SJCRH30 (cell line): ENCODE measurements at regions not wholly inside any gene's neighbourhood (a gene's known extent, or its start where the extent isn't known, plus 50 kb on each side); places are given as distances from the start of the nearest gene placed in this dataset.
"Not testable (repeated sequence)": the region's sequence is repeated elsewhere in the genome, so short reads cannot be mapped to it uniquely, and the experiment has no call there.

ENCODE experiments used
- DNase-seq, 2 experiments: peaks; one replicate each; pipeline ENCODE4 v3.0.0-alpha.2; 2015 to 2020
- H3K27ac ChIP-seq: fragments of 250-450 bp; sonication (Bioruptor Pico); 2 replicates; pipeline ENCODE4 v1.5.1; 2020; ENCODE audit warnings: mild to moderate bottlenecking, moderate library complexity
- H3K27me3 ChIP-seq: fragments of 250-450 bp; sonication (Bioruptor Pico); 2 replicates; pipeline ENCODE4 v1.5.1; 2020; ENCODE audit warnings: mild to moderate bottlenecking, moderate library complexity
- H3K36me3 ChIP-seq: fragments of 250-450 bp; sonication (Bioruptor Pico); 2 replicates; pipeline ENCODE4 v1.5.1; 2020; ENCODE audit warnings: mild to moderate bottlenecking, moderate library complexity
- H3K4me1 ChIP-seq: fragments of 250-450 bp; sonication (Bioruptor Pico); 2 replicates; pipeline ENCODE4 v1.5.1; 2020; ENCODE audit warnings: mild to moderate bottlenecking, moderate library complexity
- H3K4me3 ChIP-seq: fragments of 250-450 bp; sonication (Bioruptor Pico); 2 replicates; pipeline ENCODE4 v1.5.1; 2020; ENCODE audit warnings: mild to moderate bottlenecking, moderate library complexity
- H3K9me3 ChIP-seq: fragments of 250-450 bp; sonication (Bioruptor Pico); replicated peaks from 2 replicates; pipeline ENCODE4 v1.5.1; 2020; ENCODE audit warnings: mild to moderate bottlenecking, moderate library complexity

GRCh38 chr19:23470873-23471545, 75.7 kb upstream of the ZNF91 start:
- Histone ChIP-seq H3K36me3 (no peaks in the 10 kb centered on the region), H3K4me3 (no peak overlapping the region), H3K9me3 (no peaks in the 10 kb centered on the region), H3K27ac (no peak overlapping the region), H3K4me1 (no peaks in the 10 kb centered on the region), H3K27me3 (no peaks in the 10 kb centered on the region)
- no peak for DNase-seq

- H3K4me1 ChIP-seq, H3K36me3 ChIP-seq, DNase-seq, H3K4me3 ChIP-seq, H3K9me3 ChIP-seq, H3K27ac ChIP-seq, H3K27me3 ChIP-seq: not testable (repeated sequence)
Observed at GRCh38 chr19:23464349-23464748, 69.1 kb upstream of the ZNF91 start.

GRCh38 chr19:23461120-23461519, 65.8 kb upstream of the ZNF91 start:
- no peak overlapping the region for H3K27ac ChIP-seq
- H3K36me3 ChIP-seq: no peaks in the 10 kb centered on the region
- no peaks in the 10 kb centered on the region for H3K27me3 ChIP-seq
- H3K9me3 ChIP-seq: no peaks in the 10 kb centered on the region
- DNase-seq: no peak
- H3K4me1 ChIP-seq: no peaks in the 10 kb centered on the region
- H3K4me3 ChIP-seq: no peak overlapping the region

GRCh38 chr19:23460656-23461055, 65.4 kb upstream of the ZNF91 start:
- DNase-seq: no peak
- no peaks in the 10 kb centered on the region for H3K36me3 ChIP-seq
- no peaks in the 10 kb centered on the region for H3K4me1 ChIP-seq
- H3K27me3 ChIP-seq: no peaks in the 10 kb centered on the region
- H3K27ac ChIP-seq: no peak overlapping the region
- H3K4me3 ChIP-seq: no peak overlapping the region
- no peaks in the 10 kb centered on the region for H3K9me3 ChIP-seq
